ENCODE measurements at regions not wholly inside any gene's neighbourhood (a gene's known extent, or its start where the extent isn't known, plus 50 kb on each side); places are given as distances from the start of the nearest gene placed in this dataset.
"Not testable (repeated sequence)": the region's sequence is repeated elsewhere in the genome, so short reads cannot be mapped to it uniquely, and the experiment has no call there.

DNA sequence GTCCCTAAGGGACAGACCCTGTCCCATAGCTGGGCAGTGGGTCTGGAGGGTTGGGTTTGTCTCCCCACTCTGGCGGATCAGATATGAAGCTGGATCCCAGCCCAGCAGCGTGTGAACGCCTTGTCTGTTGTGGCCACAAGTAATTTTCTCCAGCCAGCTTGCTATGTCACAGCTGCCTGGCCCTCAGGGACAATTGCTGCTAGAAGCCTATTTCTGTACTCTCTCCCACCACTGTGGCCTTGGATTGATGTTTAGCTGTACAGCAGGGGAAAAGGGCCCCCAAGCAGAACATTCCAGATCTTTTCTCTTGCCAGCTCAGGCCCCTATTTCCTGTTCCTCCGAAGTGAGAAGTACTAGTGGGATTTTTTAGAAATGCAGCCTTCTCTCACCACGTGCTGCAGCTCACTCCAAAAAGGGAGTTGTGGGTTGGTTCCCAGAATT, 53.5 kb upstream of the WAC start:
- ChIA-PET CTCF (interaction anchor here (0.6 kb wide), 1 partner anchor 10 kb away, joined by 3 read pairs; no protein-coding TSS in a partner anchor), POLR2A (no interaction called here)
- no peak overlapping the region for H3K4me3 Mint-ChIP-seq (ENCODE audit: unreplicated experiment)
- no peaks in the 10 kb centered on the region for H3K9me3 Mint-ChIP-seq (ENCODE audit: unreplicated experiment)
- no peak overlapping the region for H3K27ac Mint-ChIP-seq (ENCODE audit: low read depth, unreplicated experiment)
- no peak for TF ChIP-seq CTCF (IDR thresholded peaks at IDR 0.05; ENCODE audit: unreplicated experiment)
- no TSS peak for BruUV-seq (replicated peaks)
- H3K4me1 Mint-ChIP-seq (ENCODE audit: insufficient read depth, unreplicated experiment), result no peaks in the 10 kb centered on the region
- DNase-seq (ENCODE audit: unreplicated experiment), result no peak
- intact Hi-C loops (cut with micrococcal nuclease), result no loop called here
- no peaks in the 10 kb centered on the region for H3K36me3 Mint-ChIP-seq (ENCODE audit: insufficient read depth, unreplicated experiment)
- no peaks in the 10 kb centered on the region for H3K27me3 Mint-ChIP-seq (ENCODE audit: insufficient read depth, unreplicated experiment)

GRCh38 chr10:28479927-28480627, 52.8 kb upstream of the WAC start:
- DNase-seq (ENCODE audit: unreplicated experiment), result no peak
- no peaks in the 10 kb centered on the region for H3K27me3 Mint-ChIP-seq (ENCODE audit: insufficient read depth, unreplicated experiment)
- H3K4me3 Mint-ChIP-seq (ENCODE audit: unreplicated experiment), result no peak overlapping the region
- no peak overlapping the region for H3K27ac Mint-ChIP-seq (ENCODE audit: low read depth, unreplicated experiment)
- H3K4me1 Mint-ChIP-seq (ENCODE audit: insufficient read depth, unreplicated experiment), result no peaks in the 10 kb centered on the region
- BruUV-seq (replicated peaks), result no TSS peak
- CTCF ChIA-PET, result interaction anchor here (0.6 kb wide), 1 partner anchor 9 kb away, joined by 3 read pairs; no protein-coding TSS in a partner anchor
- H3K9me3 Mint-ChIP-seq (ENCODE audit: unreplicated experiment), result no peaks in the 10 kb centered on the region
- TF ChIP-seq CTCF (IDR thresholded peaks at IDR 0.05; ENCODE audit: unreplicated experiment), result no peak
- H3K36me3 Mint-ChIP-seq (ENCODE audit: insufficient read depth, unreplicated experiment), result no peaks in the 10 kb centered on the region
- POLR2A ChIA-PET, result no interaction called here
- intact Hi-C loops (cut with micrococcal nuclease), result no loop called here

DNA sequence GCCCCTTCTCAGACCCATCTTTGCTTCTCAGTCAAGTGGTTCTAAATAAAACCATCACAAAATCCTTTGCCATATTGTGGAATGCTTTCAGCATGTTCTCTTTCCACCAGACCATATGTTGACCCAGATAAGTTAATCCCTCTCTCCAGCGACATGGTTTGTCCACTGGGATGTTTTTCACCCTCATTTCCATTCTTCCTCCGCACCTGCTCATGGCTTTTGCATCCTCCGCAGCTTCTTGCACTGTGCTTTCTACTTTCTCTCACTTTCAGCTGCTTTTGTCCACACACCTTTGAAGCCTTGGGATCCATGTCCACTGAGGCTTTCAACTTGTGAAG, 52.3 kb upstream of the WAC start:
- no peak for DNase-seq (ENCODE audit: unreplicated experiment)
- ChIA-PET CTCF (no interaction called here), POLR2A (no interaction called here)
- Mint-ChIP-seq H3K4me1 (ENCODE audit: insufficient read depth, unreplicated experiment) (no peaks in the 10 kb centered on the region), H3K27me3 (ENCODE audit: insufficient read depth, unreplicated experiment) (no peaks in the 10 kb centered on the region), H3K36me3 (ENCODE audit: insufficient read depth, unreplicated experiment) (no peaks in the 10 kb centered on the region), H3K4me3 (ENCODE audit: unreplicated experiment) (no peak overlapping the region), H3K9me3 (ENCODE audit: unreplicated experiment) (no peaks in the 10 kb centered on the region), H3K27ac (ENCODE audit: low read depth, unreplicated experiment) (no peak overlapping the region)
- intact Hi-C loops (cut with micrococcal nuclease), result no loop called here
- no peak for TF ChIP-seq CTCF (IDR thresholded peaks at IDR 0.05; ENCODE audit: unreplicated experiment)
- BruUV-seq (replicated peaks), result no TSS peak

DNA sequence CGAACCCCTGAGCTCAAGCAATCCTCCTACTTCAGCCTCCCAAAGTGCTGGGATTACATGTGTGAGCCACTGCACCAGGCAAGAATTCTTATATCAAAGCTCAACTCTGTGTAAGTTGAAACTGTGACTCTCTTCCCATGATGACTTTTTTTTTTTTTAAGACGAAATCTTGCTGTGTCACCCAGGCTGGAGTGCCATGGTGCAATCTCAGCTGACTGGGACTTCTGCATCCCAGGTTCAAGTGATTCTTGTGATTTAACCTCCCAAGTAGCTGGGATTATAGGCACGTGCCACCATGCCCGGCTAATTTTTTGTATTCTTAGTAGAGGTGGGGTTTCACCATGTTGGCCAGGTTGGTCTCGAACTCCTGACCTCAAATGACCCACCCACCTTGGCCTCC, 51.6 kb upstream of the WAC start:
- H3K4me3 Mint-ChIP-seq (ENCODE audit: unreplicated experiment); H3K4me1 Mint-ChIP-seq (ENCODE audit: insufficient read depth, unreplicated experiment); POLR2A ChIA-PET; BruUV-seq (replicated peaks); H3K27ac Mint-ChIP-seq (ENCODE audit: low read depth, unreplicated experiment); H3K36me3 Mint-ChIP-seq (ENCODE audit: insufficient read depth, unreplicated experiment); DNase-seq (ENCODE audit: unreplicated experiment); H3K27me3 Mint-ChIP-seq (ENCODE audit: insufficient read depth, unreplicated experiment); intact Hi-C loops (cut with micrococcal nuclease); H3K9me3 Mint-ChIP-seq (ENCODE audit: unreplicated experiment): not testable (repeated sequence)
- CTCF ChIA-PET, result interaction anchor here (0.6 kb wide), 1 partner anchor 198 kb away, joined by 3 read pairs; no protein-coding TSS in a partner anchor

GRCh38 chr10:28481968-28482367, 51.0 kb upstream of the WAC start:
- H3K27me3 Mint-ChIP-seq (ENCODE audit: insufficient read depth, unreplicated experiment), result no peaks in the 10 kb centered on the region
- no peaks in the 10 kb centered on the region for H3K4me1 Mint-ChIP-seq (ENCODE audit: insufficient read depth, unreplicated experiment)
- no peak overlapping the region for H3K4me3 Mint-ChIP-seq (ENCODE audit: unreplicated experiment)
- intact Hi-C loops (cut with micrococcal nuclease), result no loop called here
- DNase-seq (ENCODE audit: unreplicated experiment), result no peak
- no peaks in the 10 kb centered on the region for H3K36me3 Mint-ChIP-seq (ENCODE audit: insufficient read depth, unreplicated experiment)
- H3K9me3 Mint-ChIP-seq (ENCODE audit: unreplicated experiment), result no peaks in the 10 kb centered on the region
- no peak for TF ChIP-seq CTCF (IDR thresholded peaks at IDR 0.05; ENCODE audit: unreplicated experiment)
- POLR2A ChIA-PET, result no interaction called here
- BruUV-seq (replicated peaks), result no TSS peak
- H3K27ac Mint-ChIP-seq (ENCODE audit: low read depth, unreplicated experiment), result no peak overlapping the region
- CTCF ChIA-PET, result no interaction called here
